NCI-H2227 (cell line): ENCODE measurements at regions not wholly inside any gene's neighbourhood (a gene's known extent, or its start where the extent isn't known, plus 50 kb on each side); places are given as distances from the start of the nearest gene placed in this dataset.
"Not testable (repeated sequence)": the region's sequence is repeated elsewhere in the genome, so short reads cannot be mapped to it uniquely, and the experiment has no call there.

Source experiments
- DNase-seq: peaks from one replicate; lab custom pipeline; 2025; ENCODE audit not compliant: unreplicated experiment; lab: John Stamatoyannopoulos, UW

DNA sequence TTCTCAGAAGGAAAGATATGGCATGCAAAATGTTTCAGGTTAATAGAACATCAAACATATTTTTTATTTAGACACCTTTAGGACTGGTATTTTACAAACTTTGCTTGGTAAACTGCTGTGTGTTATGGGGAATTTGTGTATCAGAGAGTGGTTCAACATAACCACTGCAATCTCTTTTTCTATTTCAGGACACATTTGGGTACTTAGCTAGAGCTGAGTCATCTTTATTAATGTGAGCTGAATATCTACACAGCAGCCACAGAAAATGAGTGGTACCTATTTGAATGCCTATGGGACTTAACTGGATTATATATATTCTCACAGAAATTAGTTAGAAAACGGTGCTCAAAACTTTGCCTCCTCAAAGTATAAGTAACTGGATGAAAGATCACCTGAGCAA, 179.8 kb downstream of the SPDYE17 start:
- DNase-seq: not testable (repeated sequence)

DNA sequence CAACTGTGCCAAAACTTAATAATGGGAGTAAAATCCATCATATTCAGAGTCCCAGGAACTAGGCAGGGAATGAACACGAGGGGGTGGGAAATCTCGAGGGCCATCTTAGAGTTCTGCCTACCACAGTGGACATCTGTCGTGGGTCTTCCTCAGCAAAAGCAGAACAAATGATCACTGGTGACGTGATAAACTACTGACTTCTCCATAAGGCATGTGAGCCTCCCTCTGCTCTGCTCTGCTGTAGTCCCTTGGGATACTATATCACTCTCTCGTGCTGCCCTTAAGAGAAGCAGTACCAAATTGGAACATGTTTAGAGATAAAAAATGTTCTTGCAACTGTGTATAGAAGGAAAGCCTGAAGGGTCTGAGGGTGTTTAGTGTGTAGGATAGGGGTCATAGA, 180.5 kb downstream of the SPDYE17 start:
- DNase-seq: not testable (repeated sequence)

DNA sequence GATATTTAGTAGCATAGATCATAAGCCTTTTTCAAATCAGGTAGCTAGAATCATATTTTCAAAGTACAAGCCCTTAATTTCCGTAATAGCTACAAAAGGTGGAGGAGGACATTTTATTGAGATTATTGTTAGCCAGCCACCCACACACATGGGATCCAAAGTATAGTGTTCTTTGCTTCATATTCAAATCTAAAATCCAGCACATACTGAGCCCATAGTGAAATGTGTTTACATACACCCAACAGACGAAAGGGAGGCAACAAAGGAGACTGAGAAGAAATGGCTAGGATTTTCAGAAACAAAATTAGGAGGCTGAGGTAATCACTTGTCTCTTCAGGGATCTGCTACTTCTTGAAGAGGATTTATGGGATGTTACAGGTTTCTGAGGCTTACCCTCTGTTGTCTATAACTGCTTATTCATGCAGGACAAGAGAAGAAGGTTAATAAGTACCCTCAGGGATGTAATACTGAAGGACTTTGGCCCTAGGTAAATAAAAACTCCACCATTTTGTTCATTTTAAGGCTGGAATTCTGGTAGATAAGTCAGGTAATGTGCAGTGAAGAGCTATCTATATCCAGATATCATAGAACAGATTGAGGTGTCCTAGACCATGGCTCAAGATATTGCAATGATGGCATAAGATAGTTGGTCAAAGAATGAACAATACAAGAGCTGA, 182.1 kb downstream of the SPDYE17 start:
- DNase-seq: not testable (repeated sequence)

GRCh38 chr7:76839879-76840278, 192.3 kb downstream of the SPDYE17 start:
- not testable (repeated sequence) for DNase-seq

DNA sequence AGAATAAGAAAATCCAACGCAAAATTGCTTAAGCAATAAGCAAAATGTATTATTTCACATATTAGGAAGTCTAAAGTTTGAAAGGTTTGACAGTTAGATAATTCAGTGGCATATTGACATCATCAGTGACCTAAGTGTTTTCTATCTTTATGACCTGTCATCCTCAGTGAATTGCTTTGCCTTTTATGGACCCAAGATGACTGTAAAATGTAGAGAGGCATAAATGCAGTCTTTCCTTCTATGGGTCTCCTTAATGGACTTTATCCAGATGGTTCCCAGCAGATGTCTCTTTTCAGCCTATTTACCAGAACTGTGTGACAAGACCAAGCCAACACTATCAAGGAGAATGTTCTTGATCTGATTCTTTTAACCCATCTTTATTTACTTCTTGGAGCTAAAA, 192.9 kb downstream of the SPDYE17 start:
- not testable (repeated sequence) for DNase-seq

- DNase-seq: not testable (repeated sequence)
These were observed 193.8 kb downstream of the SPDYE17 start for GRCh38 chr7:76838357-76838756.

GRCh38 chr7:76829233-76829632, 202.2 kb upstream of the POMZP3 start:
- not testable (repeated sequence) for DNase-seq

DNA sequence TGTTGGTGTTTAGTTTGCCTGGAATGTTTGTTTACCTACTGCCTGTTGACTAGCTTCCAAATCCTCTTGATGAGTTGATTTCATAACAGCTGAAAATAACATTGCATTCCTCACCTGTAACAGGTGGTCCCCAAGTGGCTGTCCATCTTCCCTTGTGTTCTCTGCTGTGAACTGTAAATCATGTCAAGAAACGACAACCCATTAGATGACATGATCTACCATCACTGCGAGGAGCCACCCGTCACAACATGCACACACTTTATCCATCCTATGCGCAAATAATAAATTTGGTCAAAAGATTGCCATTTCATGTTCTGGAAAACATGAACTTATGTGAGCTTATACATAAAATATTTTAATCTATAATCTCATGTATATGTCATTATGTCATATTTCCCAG, 199.1 kb upstream of the POMZP3 start:
- not testable (repeated sequence) for DNase-seq

- DNase-seq: not testable (repeated sequence)
These were observed 182.8 kb upstream of the POMZP3 start for GRCh38 chr7:76809856-76810255.

- not testable (repeated sequence) for DNase-seq
These were observed 180.6 kb upstream of the POMZP3 start for GRCh38 chr7:76807588-76808100.

DNA sequence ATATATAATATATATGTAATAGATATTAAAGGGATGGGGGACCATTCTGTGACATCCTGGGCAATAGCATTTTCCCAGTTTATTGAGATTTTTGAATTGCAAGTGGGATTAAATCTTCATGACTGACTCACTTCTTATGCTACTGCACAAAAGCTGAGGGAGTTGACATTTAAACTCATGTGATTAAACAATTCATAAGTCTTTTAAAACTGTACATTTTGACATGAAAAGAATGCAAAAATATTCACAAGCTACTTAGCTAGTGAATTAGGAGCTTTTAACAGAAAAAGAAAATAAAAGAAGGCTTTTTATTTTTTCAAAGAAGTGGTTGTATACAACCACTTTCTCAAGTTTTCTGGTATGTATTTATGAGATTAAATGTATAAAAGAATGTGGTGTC, 179.4 kb upstream of the POMZP3 start:
- not testable (repeated sequence) for DNase-seq

GRCh38 chr7:76806010-76806409, 178.9 kb upstream of the POMZP3 start:
- not testable (repeated sequence) for DNase-seq

DNA sequence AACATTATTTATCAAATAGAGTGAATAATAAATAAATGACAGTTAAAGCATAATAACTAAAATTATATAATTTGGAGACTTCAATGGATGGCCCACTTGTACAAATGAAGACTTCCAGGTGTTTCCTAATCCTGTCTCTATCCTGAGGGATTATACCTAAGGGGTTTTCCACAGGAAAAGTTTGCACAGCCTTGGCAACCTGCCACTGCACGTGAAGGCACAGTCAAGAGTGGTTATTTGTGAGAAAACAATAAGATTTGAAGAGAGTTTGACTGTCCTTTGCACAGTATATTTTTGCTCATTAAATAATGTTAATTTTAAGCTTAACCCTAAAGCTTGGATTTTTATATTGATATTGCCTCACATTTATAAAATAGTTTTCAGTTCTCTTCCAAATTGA, 178.2 kb upstream of the POMZP3 start:
- DNase-seq: not testable (repeated sequence)

DNA sequence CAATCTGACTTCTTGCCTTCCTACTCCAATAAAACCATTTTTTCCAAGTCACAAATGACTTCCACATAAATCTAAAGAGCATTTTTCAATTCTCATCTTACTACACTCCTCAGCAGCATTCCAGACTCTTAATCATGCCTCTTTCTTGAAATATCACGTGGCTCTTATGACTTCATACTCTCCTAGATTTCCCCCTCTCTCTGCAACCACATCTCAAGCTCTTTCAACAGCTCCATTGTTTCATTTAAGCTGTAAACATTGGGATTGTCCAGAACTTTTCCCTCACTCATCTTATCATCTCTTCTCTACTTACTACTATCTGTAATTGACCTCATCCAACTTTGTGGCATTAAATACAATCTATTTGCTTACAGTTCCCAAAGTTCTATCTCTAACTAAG, 170.6 kb upstream of the POMZP3 start:
- not testable (repeated sequence) for DNase-seq

DNA sequence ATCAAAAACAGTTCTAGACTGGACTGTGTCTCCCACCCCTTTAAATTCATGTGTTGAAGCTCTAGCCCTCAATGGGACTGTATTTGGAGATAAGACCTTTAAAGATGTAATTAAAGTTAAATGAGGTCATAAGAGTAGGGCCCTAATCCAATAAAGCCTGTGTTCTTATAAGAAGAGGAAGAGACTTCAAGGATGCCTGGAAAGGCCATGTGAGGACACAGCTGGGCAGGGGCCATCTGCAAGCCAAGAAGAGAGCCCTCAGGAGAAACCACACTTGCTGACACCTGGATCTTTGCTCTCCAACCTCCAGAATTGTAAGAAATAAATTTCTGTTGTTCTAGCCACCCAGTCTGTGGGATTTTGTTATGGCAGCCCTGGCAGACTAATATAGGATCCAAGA, 153.6 kb upstream of the POMZP3 start:
- not testable (repeated sequence) for DNase-seq

- not testable (repeated sequence) for DNase-seq
These were observed 147.2 kb upstream of the POMZP3 start for GRCh38 chr7:76774279-76774678.

- not testable (repeated sequence) for DNase-seq
These were observed 144.9 kb upstream of the POMZP3 start for GRCh38 chr7:76771980-76772379.

DNA sequence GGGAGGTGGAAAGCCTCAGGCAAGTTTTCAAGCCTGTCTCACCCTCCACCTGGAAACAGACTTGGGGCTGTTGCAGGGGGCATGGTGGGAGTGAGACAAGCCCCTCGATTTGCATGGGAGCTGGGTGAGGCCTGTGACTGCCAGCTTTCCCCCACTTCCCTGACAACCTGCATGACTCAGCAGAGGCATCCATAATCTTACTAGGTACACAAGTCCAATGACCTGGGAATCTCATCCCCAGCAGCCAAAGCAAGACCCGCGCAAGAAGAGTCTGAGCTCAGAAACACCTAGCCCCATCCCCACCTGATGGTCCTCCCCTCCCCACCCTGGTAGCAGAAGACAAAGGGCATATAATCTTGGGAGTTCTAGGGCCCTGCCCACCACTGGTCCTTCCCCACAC, 136.9 kb upstream of the POMZP3 start:
- DNase-seq: not testable (repeated sequence)

- DNase-seq: not testable (repeated sequence)
These were observed 133.6 kb upstream of the POMZP3 start for GRCh38 chr7:76760546-76761220.

GRCh38 chr7:76739538-76739937, 112.5 kb upstream of the POMZP3 start:
- not testable (repeated sequence) for DNase-seq

GRCh38 chr7:76736724-76737123, 109.6 kb upstream of the POMZP3 start:
- DNase-seq: not testable (repeated sequence)

- not testable (repeated sequence) for DNase-seq
These were observed 109.0 kb upstream of the POMZP3 start for GRCh38 chr7:76736091-76736490.
